Esophagus squamous epithelium (tissue), 4 donors: ENCODE measurements at regions not wholly inside any gene's neighbourhood (a gene's known extent, or its start where the extent isn't known, plus 50 kb on each side); places are given as distances from the start of the nearest gene placed in this dataset.

Source experiments
- CTCF ChIP-seq, 6 experiments: fragments of 450-650 bp in 4 of 6; fragments of 200-600 bp in 2 of 6; sonication (generic) in 2 of 6; IDR thresholded peaks; one replicate each; pipeline ENCODE4 v1.5.1; 2016 to 2019; ENCODE audit warnings: antibody characterized with exemption in 6 of 6, mild to moderate bottlenecking in 4 of 6, moderate library complexity in 4 of 6
- POLR2A ChIP-seq, 4 donors: fragments of 450-650 bp; IDR thresholded peaks; one replicate each; pipeline ENCODE4 v1.6.1; 2017; ENCODE audit warnings: antibody characterized with exemption in 4 of 4, mild to moderate bottlenecking in 4 of 4, moderate library complexity in 3 of 4

- no peak for TF ChIP-seq CTCF (IDR thresholded peaks at IDR 0.05)
- no peak for TF ChIP-seq POLR2A (IDR thresholded peaks at IDR 0.05)
Measured at GRCh38 chr10:131615150-131615549, 285.7 kb upstream of the PPP2R2D start.
